AG10803 (cell line): ENCODE measurements at regions not wholly inside any gene's neighbourhood (a gene's known extent, or its start where the extent isn't known, plus 50 kb on each side); places are given as distances from the start of the nearest gene placed in this dataset.
"Not testable (repeated sequence)": the region's sequence is repeated elsewhere in the genome, so short reads cannot be mapped to it uniquely, and the experiment has no call there.

ENCODE experiments used
- DNase-seq: peaks from one replicate; pipeline ENCODE4 v3.0.0; 2010; ENCODE audit warnings: low read depth
- H3K4me3 ChIP-seq: 2 replicates; pipeline ENCODE4 v1.5.1; 2011; ENCODE audit warnings: mild to moderate bottlenecking, low read length, control low read depth
- CTCF ChIP-seq: conservative IDR thresholded peaks from 2 replicates; pipeline ENCODE4 v1.5.1; 2011; ENCODE audit warnings: mild to moderate bottlenecking, low read length, control low read depth, inconsistent platforms

GRCh38 chr13:61546413-61546812 lies 130.8 kb upstream of the PCDH20 start:
- no peak for DNase-seq
- no peak overlapping the region for H3K4me3 ChIP-seq
- no peak for TF ChIP-seq CTCF

- no peak for TF ChIP-seq CTCF
- DNase-seq = no peak
- no peak overlapping the region for H3K4me3 ChIP-seq
These were observed 120.8 kb upstream of the PCDH20 start for GRCh38 chr13:61536433-61536832.

- no peak for TF ChIP-seq CTCF
- no peak overlapping the region for H3K4me3 ChIP-seq
- DNase-seq = no peak
These were observed 115.9 kb upstream of the PCDH20 start for GRCh38 chr13:61531383-61532065.

- not testable (repeated sequence) for H3K4me3 ChIP-seq, DNase-seq
These were observed 103.6 kb upstream of the PCDH20 start for GRCh38 chr13:61519214-61519613.

GRCh38 chr13:61508936-61509335 lies 93.3 kb upstream of the PCDH20 start:
- TF ChIP-seq CTCF = no peak
- no peak for DNase-seq
- no peak overlapping the region for H3K4me3 ChIP-seq

GRCh38 chr13:61500176-61500575 lies 84.5 kb upstream of the PCDH20 start:
- DNase-seq = no peak
- no peak for TF ChIP-seq CTCF
- H3K4me3 ChIP-seq = no peak overlapping the region

GRCh38 chr13:61495648-61496047 lies 80.0 kb upstream of the PCDH20 start:
- DNase-seq = no peak
- no peak for TF ChIP-seq CTCF
- H3K4me3 ChIP-seq = no peak overlapping the region

GRCh38 chr13:61493556-61493955 lies 77.9 kb upstream of the PCDH20 start:
- not testable (repeated sequence) for DNase-seq, H3K4me3 ChIP-seq
